ENCODE measurements at regions not wholly inside any gene's neighbourhood (a gene's known extent, or its start where the extent isn't known, plus 50 kb on each side); places are given as distances from the start of the nearest gene placed in this dataset.

DNA sequence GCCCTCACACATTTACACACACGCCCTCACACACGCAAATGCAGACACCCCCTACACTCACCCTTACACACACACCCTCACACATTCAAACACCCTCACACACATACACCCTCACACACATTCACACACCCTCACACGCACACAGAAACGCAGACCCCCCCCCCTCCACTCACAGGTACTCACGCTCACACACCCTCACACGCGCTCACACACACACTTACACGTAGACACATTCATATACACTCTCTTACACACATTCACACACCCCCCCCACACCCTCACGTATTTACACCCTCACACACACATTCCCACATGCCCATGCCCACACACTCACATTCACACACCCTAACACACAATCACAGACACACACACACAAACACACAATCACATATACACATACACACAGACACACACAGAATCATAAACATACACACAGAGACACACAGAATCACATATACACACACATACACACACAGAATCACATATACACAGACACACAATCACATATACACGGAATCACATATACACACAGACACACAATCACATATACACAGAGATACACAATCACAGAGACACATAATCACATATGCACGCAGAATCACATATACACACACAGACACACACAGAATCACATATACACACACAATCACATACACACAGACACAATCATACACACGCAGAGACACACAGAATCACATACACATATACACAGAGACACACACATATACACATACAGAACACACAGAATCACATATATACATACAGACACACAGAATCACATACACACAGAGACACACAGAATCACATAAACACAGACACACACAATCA lies 250.1 kb upstream of the RPL38 start:
- Histone ChIP-seq H4K20me1 (replicated peaks; ENCODE audit: control insufficient read depth, insufficient read depth, low read length) (no peaks in the 10 kb centered on the region), H2AFZ (ENCODE audit: low read depth, low read length) (no peak overlapping the region), H3K4me1 (replicated peaks in 1 of 2; ENCODE audit: control insufficient read depth in 2 of 2, insufficient read depth in 2 of 2, low read length in 2 of 2) (peaks cover 0 to 11% of the 10 kb centered on the region in 2 experiments; a peak in 1 of 5 replicates), H3K27me3 (ENCODE audit: control insufficient read depth in 2 of 2, insufficient read depth in 2 of 2, low read length in 2 of 2) (peaks cover 0 to 16% of the 10 kb centered on the region in 2 experiments; a peak in 2 of 5 replicates), H3K4me2 (ENCODE audit: insufficient read depth, low read length) (no peak overlapping the region), H3K9me1 (ENCODE audit: control insufficient read depth, insufficient read depth, low read length) (peaks cover 5% of the 10 kb centered on the region), H3K9me3 (replicated peaks; ENCODE audit: control insufficient read depth, insufficient read depth, low read depth, low read length) (no peaks in the 10 kb centered on the region), H3K27ac (ENCODE audit: extremely low read depth, low read depth, low read length) (no peak overlapping the region), H3K4me3 (no peak overlapping the region), H3K79me2 (ENCODE audit: control insufficient read depth, insufficient read depth, low read length) (no peaks in the 10 kb centered on the region), H3K36me3 (ENCODE audit: control insufficient read depth, insufficient read depth, low read length) (no peaks in the 10 kb centered on the region), H3K9ac (ENCODE audit: insufficient read depth in 1 of 2, low read depth in 2 of 2, low read length in 2 of 2) (no peak overlapping the region)
- ChIA-PET POLR2A (no interaction called here), CTCF (ENCODE audit: low intra/inter-chr PET ratio) (no interaction called here)
- DNase-seq (ENCODE audit: extremely low read depth in 1 of 4, low spot score in 3 of 4) = no peak
- FAIRE-seq = peak; percentile 46
- 21% methylated on average over 12 of the region's 12 CpGs for WGBS (ENCODE audit: insufficient coverage, low coverage, missing lambda C conversion rate)
- BruUV-seq (replicated peaks) = no TSS peak
- peak in 1 of 2 experiments; percentile 41; a peak in 2 of 4 replicates for TF ChIP-seq KDM1A (IDR thresholded peaks at IDR 0.05)
- TF ChIP-seq MIER1 (IDR thresholded peaks at IDR 0.05; ENCODE audit: low read depth) = no peak
- ATAC-seq = no peak
- intact Hi-C loops (cut with micrococcal nuclease) = loop anchor here (10.0 kb wide), 1 partner anchor 299 kb away; no protein-coding TSS in a partner anchor
- in situ Hi-C loops (cut with MboI) = no loop called here

DNA sequence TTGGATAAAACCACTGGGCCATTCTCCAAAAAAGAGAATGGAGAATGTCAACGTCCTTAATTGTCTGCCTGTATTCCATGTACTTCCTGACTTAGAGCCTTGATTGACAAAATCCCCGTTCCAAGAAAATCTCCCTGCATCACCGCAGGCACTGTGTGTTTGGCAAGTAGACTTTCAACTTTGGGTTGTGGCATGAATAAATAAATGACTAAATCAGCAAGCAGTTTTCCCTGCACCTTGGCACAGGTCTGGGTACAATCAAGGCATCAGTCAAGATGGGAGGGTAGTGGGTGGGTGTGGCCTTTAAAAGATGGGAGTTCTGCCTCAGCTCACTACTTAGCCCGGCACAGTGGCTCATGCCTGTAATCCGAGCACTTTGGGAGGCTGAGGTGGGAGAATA lies 248.5 kb upstream of the RPL38 start:
- CTCF ChIA-PET (ENCODE audit: low intra/inter-chr PET ratio) = interaction anchor here (0.7 kb wide), 1 partner anchor 1313 kb away, joined by 4 read pairs; no protein-coding TSS in a partner anchor
- ATAC-seq (no peak), FAIRE-seq (no peak), DNase-seq (ENCODE audit: extremely low read depth in 1 of 4, low spot score in 3 of 4) (no peak)
- Histone ChIP-seq H3K9ac (ENCODE audit: insufficient read depth in 1 of 2, low read depth in 2 of 2, low read length in 2 of 2) (no peak overlapping the region), H3K4me1 (replicated peaks in 1 of 2; ENCODE audit: control insufficient read depth in 2 of 2, insufficient read depth in 2 of 2, low read length in 2 of 2) (peaks cover 0 to 11% of the 10 kb centered on the region in 2 experiments; a peak in 1 of 5 replicates), H3K9me1 (ENCODE audit: control insufficient read depth, insufficient read depth, low read length) (peaks cover 5% of the 10 kb centered on the region), H3K27ac (ENCODE audit: extremely low read depth, low read depth, low read length) (no peak overlapping the region), H4K20me1 (replicated peaks; ENCODE audit: control insufficient read depth, insufficient read depth, low read length) (no peaks in the 10 kb centered on the region), H3K4me3 (no peak overlapping the region), H3K9me3 (replicated peaks; ENCODE audit: control insufficient read depth, insufficient read depth, low read depth, low read length) (no peaks in the 10 kb centered on the region), H3K79me2 (ENCODE audit: control insufficient read depth, insufficient read depth, low read length) (no peaks in the 10 kb centered on the region), H2AFZ (ENCODE audit: low read depth, low read length) (no peak overlapping the region), H3K4me2 (ENCODE audit: insufficient read depth, low read length) (no peak overlapping the region), H3K27me3 (ENCODE audit: control insufficient read depth in 2 of 2, insufficient read depth in 2 of 2, low read length in 2 of 2) (peaks cover 0 to 11% of the 10 kb centered on the region in 2 experiments; a peak in 2 of 5 replicates), H3K36me3 (ENCODE audit: control insufficient read depth, insufficient read depth, low read length) (no peaks in the 10 kb centered on the region)
- TF ChIP-seq GTF2E2 (tag; IDR thresholded peaks at IDR 0.05) = no peak
- no peak for TF ChIP-seq ELF1 (tag; IDR thresholded peaks at IDR 0.05)
- TF ChIP-seq FOXA3 (CRISPR knock-in tag; conservative IDR thresholded peaks at IDR 0.05 in 1 of 2, IDR thresholded peaks at IDR 0.05 in 1 of 2) = no peak
- TF ChIP-seq MCM7 (IDR thresholded peaks at IDR 0.05) = no peak
- TF ChIP-seq ATF7 (IDR thresholded peaks at IDR 0.05) = no peak
- BruUV-seq (replicated peaks) = no TSS peak
- POLR2A ChIA-PET = no interaction called here
- intact Hi-C loops (cut with micrococcal nuclease) (loop anchor here (10.0 kb wide), 1 partner anchor 300 kb away; no protein-coding TSS in a partner anchor), in situ Hi-C loops (cut with MboI) (no loop called here)
- WGBS (ENCODE audit: insufficient coverage, low coverage, missing lambda C conversion rate) = 0% methylated on average over 5 of the region's 5 CpGs
